Endothelial cell of umbilical vein (primary cell): ENCODE measurements at regions not wholly inside any gene's neighbourhood (a gene's known extent, or its start where the extent isn't known, plus 50 kb on each side); places are given as distances from the start of the nearest gene placed in this dataset.

Source experiments
- BruUV-seq: library from RNA; stranded (reverse); fragments of 400-500 nt; replicated peaks from 2 replicates; lab custom pipeline; 2021; lab: Mats Ljungman, UMichigan
- CTCF ChIA-PET: fragments of 300-600, 350-600 bp; sonication (Branson Sonifier 250); formaldehyde crosslinking; loops from one replicate; lab custom pipeline; 2021; ENCODE audit warnings: antibody characterized with exemption, inconsistent platforms; lab: Charles Lee
- POLR2A ChIA-PET: fragments of 300-600, 350-600 bp; sonication (Branson Sonifier 250); formaldehyde crosslinking; loops from one replicate; lab custom pipeline; 2021; ENCODE audit warnings: antibody characterized with exemption, inconsistent platforms; lab: Charles Lee
- DNase-seq: peaks from one replicate; pipeline ENCODE4 v3.0.0-alpha.2; 2011; ENCODE audit warnings: low read depth, low spot score
- FAIRE-seq: peaks from 2 replicates; lab custom pipeline; 2011; peaks lifted over from hg19 to GRCh38; lab: Jason Lieb, UNC
- H2AFZ ChIP-seq: 2 replicates; pipeline ENCODE4 v1.6.0; 2012; ENCODE audit warnings: low read depth, low read length, control low read depth, inconsistent platforms
- H3K27ac ChIP-seq: 2 replicates; pipeline ENCODE4 v1.5.1; 2011; ENCODE audit warnings: low read depth, mild to moderate bottlenecking, control low read depth, low read length, moderate library complexity; ENCODE audit not compliant: insufficient read depth
- H3K27me3 ChIP-seq, 2 experiments: 2 replicates each; pipeline versions ENCODE4 v1.6.0 to v1.6.1; 2011; ENCODE audit warnings: low read length in 2 of 2, mixed read lengths in 1 of 2; ENCODE audit not compliant: control insufficient read depth in 2 of 2, insufficient read depth in 2 of 2
- H3K36me3 ChIP-seq, 2 experiments: 2 replicates in 1 of 2; 3 replicates in 1 of 2; pipeline ENCODE4 v1.5.1; 2011; ENCODE audit warnings: low read length in 2 of 2, mild to moderate bottlenecking in 1 of 2, moderate library complexity in 1 of 2; ENCODE audit not compliant: control insufficient read depth in 2 of 2, insufficient read depth in 2 of 2; ENCODE audit errors: extremely low read depth in 1 of 2
- H3K4me1 ChIP-seq: 3 replicates; pipeline ENCODE4 v1.5.1; 2011; ENCODE audit warnings: mild to moderate bottlenecking, low read length; ENCODE audit not compliant: control insufficient read depth, insufficient read depth; ENCODE audit errors: extremely low read depth
- H3K4me2 ChIP-seq: 2 replicates; pipeline ENCODE4 v1.6.1; 2011; ENCODE audit warnings: low read length, control low read depth, mixed read lengths; ENCODE audit not compliant: insufficient read depth
- H3K4me3 ChIP-seq, 3 experiments: fragments of 200-600 bp in 1 of 3; sonication (generic), shearing (Covaris generic) in 1 of 3; replicated peaks in 1 of 3; 2 replicates each; pipeline ENCODE4 v1.5.1; 2011 to 2016; ENCODE audit warnings: control low read depth in 3 of 3, low read length in 3 of 3, mild to moderate bottlenecking in 2 of 3, inconsistent platforms in 1 of 3, low read depth in 1 of 3, moderate library complexity in 1 of 3; ENCODE audit not compliant: insufficient read depth in 1 of 3
- H3K79me2 ChIP-seq: 2 replicates; pipeline ENCODE4 v1.6.0; 2012; ENCODE audit warnings: low read length, inconsistent platforms; ENCODE audit not compliant: control insufficient read depth, insufficient read depth
- H3K9ac ChIP-seq: replicated peaks from 2 replicates; pipeline ENCODE3; 2011; ENCODE audit warnings: low read length, control low read depth; ENCODE audit not compliant: insufficient read depth; ENCODE audit errors: extremely low read depth
- H3K9me1 ChIP-seq: replicated peaks from 3 replicates; pipeline ENCODE4 v1.6.0; 2011; ENCODE audit warnings: mild to moderate bottlenecking, low read length; ENCODE audit not compliant: control insufficient read depth, insufficient read depth; ENCODE audit errors: extremely low read depth
- H3K9me3 ChIP-seq: replicated peaks from 2 replicates; pipeline ENCODE4 v1.5.1; 2012; ENCODE audit warnings: low read length, inconsistent platforms; ENCODE audit not compliant: control insufficient read depth, insufficient read depth
- H4K20me1 ChIP-seq: replicated peaks from 2 replicates; pipeline ENCODE3; 2011; ENCODE audit warnings: mild to moderate bottlenecking, low read length; ENCODE audit not compliant: control insufficient read depth, insufficient read depth; ENCODE audit errors: extremely low read depth
- EZH2 ChIP-seq: IDR thresholded peaks from 2 replicates; pipeline ENCODE4 v1.6.1; 2012; ENCODE audit warnings: borderline replicate concordance, low read depth, mild to moderate bottlenecking, moderate library complexity, low read length, inconsistent platforms; ENCODE audit not compliant: severe bottlenecking
- FOS ChIP-seq: IDR thresholded peaks from 2 replicates; pipeline ENCODE4 v1.6.1; 2011; ENCODE audit warnings: mild to moderate bottlenecking, low read length, moderate library complexity, borderline replicate concordance; ENCODE audit not compliant: insufficient read depth
- GATA2 ChIP-seq: IDR thresholded peaks from 2 replicates; pipeline ENCODE4 v1.7.0; 2011; ENCODE audit warnings: low read depth, mild to moderate bottlenecking, moderate library complexity, mixed read lengths, low read length; ENCODE audit not compliant: insufficient read length, insufficient read depth
- JUN ChIP-seq: IDR thresholded peaks from 2 replicates; pipeline ENCODE4 v1.6.1; 2011; ENCODE audit warnings: borderline replicate concordance, low read depth; ENCODE audit not compliant: insufficient read length, insufficient read depth
- MYC ChIP-seq: IDR thresholded peaks from one replicate; pipeline ENCODE4 v1.6.1; 2011; ENCODE audit warnings: mild to moderate bottlenecking, low read depth, low read length
- POLR2A ChIP-seq: IDR thresholded peaks from 2 replicates; pipeline ENCODE4 v1.6.1; 2012; ENCODE audit warnings: low read depth, mild to moderate bottlenecking, control low read depth, low read length
- POLR2AphosphoS5 ChIP-seq: IDR thresholded peaks from 2 replicates; pipeline ENCODE4 v1.6.1; 2012; ENCODE audit warnings: low read depth, mild to moderate bottlenecking, control low read depth, low read length, moderate library complexity; ENCODE audit not compliant: insufficient read depth
- dilution Hi-C: fragments of 300-500 bp; cut with MboI; formaldehyde crosslinking; loops from one replicate; pipeline ENCODE4 v1.15.0; 2019; ENCODE audit warnings: low sequenced_read_pairs; ENCODE audit not compliant: extremely low pct_ligation_motif_present
- intact Hi-C: fragments of 100-400 bp; cut with micrococcal nuclease; formaldehyde crosslinking; loops from one replicate; pipeline ENCODE4 v1.10.0; 2022
- TF ChIP-seq, protein P1 (sequence below): IDR thresholded peaks from 2 replicates; pipeline ENCODE4 v1.6.1; 2011; ENCODE audit not compliant: insufficient read depth, insufficient read length
- TF ChIP-seq, protein P2 (sequence below), 2 donors: IDR thresholded peaks; 1 replicate in 1 of 2; 2 replicates in 1 of 2; pipeline ENCODE4 v1.5.1; 2011; ENCODE audit warnings: low read length in 2 of 2, mild to moderate bottlenecking in 2 of 2, moderate library complexity in 2 of 2, control low read depth in 1 of 2, inconsistent platforms in 1 of 2, low read depth in 1 of 2; ENCODE audit not compliant: insufficient read depth in 1 of 2; ENCODE audit errors: extremely low read depth in 1 of 2

DNA sequence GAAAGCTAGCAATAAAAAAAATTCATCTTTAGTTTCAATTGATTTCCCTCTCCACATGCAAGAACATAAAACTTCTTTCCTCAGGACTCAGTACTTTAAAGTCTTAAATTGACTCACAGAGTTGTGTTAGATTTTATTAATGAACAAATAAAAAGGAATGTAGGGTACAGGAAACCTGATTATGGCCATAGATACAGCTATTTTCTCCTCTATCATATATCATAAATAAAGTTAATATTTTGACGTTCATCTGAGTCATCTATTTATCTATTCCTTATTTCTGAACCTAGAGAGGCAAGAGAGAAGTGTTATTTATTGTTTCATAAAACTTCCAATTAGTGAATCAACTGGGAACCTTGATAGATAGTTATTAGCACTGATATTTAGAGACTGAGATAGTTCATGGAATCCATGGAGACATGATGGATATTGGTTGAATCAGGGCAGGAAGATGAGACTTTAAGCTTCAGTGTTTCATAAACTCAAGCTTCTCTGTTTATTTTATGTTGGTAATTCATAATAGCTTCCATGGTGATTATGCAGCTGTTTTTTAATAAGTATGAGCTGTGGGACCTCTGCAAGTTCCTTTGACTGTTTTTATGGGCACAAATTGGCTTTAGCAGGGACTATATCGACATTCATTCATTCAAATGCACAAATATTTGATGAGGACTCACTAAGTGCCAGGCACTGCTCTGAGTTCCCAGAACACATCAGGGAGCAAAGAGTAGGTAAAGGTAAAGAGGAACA is 143.5 kb upstream of the TGFBR2 start:
- peaks cover 4% of the 10 kb centered on the region for H3K4me1 ChIP-seq
- dilution Hi-C loops (no loop called here), intact Hi-C loops (no loop called here)
- DNase-seq, result peak; percentile 15
- FAIRE-seq, result no peak
- H3K9me1 ChIP-seq, result no peaks in the 10 kb centered on the region
- no peak overlapping the region for H3K9ac ChIP-seq
- no peak overlapping the region for H3K4me3 ChIP-seq
- BruUV-seq, result no TSS peak
- no peak overlapping the region for H2AFZ ChIP-seq
- no peaks in the 10 kb centered on the region for H3K9me3 ChIP-seq
- ChIA-PET POLR2A (no interaction called here), CTCF (interaction anchor here (2.2 kb wide), 1 partner anchor 21 kb away, joined by 5 read pairs; no protein-coding TSS in a partner anchor)
- H3K4me2 ChIP-seq, result no peak overlapping the region
- no peaks in the 10 kb centered on the region for H4K20me1 ChIP-seq
- no peaks in the 10 kb centered on the region for H3K79me2 ChIP-seq
- no peaks in the 10 kb centered on the region for H3K27me3 ChIP-seq
- no peaks in the 10 kb centered on the region for H3K36me3 ChIP-seq
- no peak overlapping the region for H3K27ac ChIP-seq
- TF ChIP-seq MYC (no peak), GATA2 (peak; percentile 17)

DNA sequence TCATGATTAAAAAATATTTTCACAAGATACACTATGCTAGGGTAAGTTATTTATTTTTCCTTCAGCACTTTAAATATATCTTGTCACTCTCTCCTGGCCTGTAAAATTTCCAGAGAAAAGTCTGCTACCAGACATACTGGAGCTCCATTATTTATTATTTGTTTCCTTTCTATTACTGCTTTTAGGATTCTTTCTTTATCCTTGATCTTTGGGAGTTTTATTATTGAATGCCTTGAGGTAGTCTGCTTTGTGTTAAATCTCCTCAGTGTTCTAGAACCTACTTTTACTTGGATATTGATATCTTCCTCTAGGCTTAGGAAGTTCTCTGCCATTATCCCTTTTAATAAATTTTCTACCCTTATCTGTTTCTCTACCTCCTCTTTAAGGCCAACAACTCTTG is 142.0 kb upstream of the TGFBR2 start:
- TF ChIP-seq POLR2A (no peak), JUN (no peak), MYC (no peak), FOS (no peak), EZH2 (no peak), POLR2AphosphoS5 (no peak), GATA2 (no peak)
- TF ChIP-seq, protein P1, sequence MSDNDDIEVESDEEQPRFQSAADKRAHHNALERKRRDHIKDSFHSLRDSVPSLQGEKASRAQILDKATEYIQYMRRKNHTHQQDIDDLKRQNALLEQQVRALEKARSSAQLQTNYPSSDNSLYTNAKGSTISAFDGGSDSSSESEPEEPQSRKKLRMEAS, result no peak
- TF ChIP-seq, protein P2, sequence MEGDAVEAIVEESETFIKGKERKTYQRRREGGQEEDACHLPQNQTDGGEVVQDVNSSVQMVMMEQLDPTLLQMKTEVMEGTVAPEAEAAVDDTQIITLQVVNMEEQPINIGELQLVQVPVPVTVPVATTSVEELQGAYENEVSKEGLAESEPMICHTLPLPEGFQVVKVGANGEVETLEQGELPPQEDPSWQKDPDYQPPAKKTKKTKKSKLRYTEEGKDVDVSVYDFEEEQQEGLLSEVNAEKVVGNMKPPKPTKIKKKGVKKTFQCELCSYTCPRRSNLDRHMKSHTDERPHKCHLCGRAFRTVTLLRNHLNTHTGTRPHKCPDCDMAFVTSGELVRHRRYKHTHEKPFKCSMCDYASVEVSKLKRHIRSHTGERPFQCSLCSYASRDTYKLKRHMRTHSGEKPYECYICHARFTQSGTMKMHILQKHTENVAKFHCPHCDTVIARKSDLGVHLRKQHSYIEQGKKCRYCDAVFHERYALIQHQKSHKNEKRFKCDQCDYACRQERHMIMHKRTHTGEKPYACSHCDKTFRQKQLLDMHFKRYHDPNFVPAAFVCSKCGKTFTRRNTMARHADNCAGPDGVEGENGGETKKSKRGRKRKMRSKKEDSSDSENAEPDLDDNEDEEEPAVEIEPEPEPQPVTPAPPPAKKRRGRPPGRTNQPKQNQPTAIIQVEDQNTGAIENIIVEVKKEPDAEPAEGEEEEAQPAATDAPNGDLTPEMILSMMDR (IDR thresholded peaks at IDR 0.05; ENCODE audit: extremely low read depth in 1 of 2, insufficient read depth in 1 of 2, low read depth in 1 of 2, low read length in 2 of 2), result no peak
- CTCF ChIA-PET, result interaction anchor here (1.4 kb wide), 1 partner anchor 13 kb away, joined by 4 read pairs; no protein-coding TSS in a partner anchor
- no peaks in the 10 kb centered on the region for H4K20me1 ChIP-seq
- DNase-seq, result no peak
- BruUV-seq, result no TSS peak
- no peak overlapping the region for H3K4me3 ChIP-seq
- POLR2A ChIA-PET, result no interaction called here
- H3K9me1 ChIP-seq, result no peaks in the 10 kb centered on the region
- no peaks in the 10 kb centered on the region for H3K27me3 ChIP-seq
- no peaks in the 10 kb centered on the region for H3K36me3 ChIP-seq
- H3K4me1 ChIP-seq, result peaks cover 4% of the 10 kb centered on the region
- no peak overlapping the region for H3K27ac ChIP-seq
- no peaks in the 10 kb centered on the region for H3K9me3 ChIP-seq
- no peak for FAIRE-seq
- intact Hi-C loops, result no loop called here
- dilution Hi-C loops, result no loop called here
- H3K9ac ChIP-seq, result no peak overlapping the region
- H3K79me2 ChIP-seq, result no peaks in the 10 kb centered on the region
- no peak overlapping the region for H2AFZ ChIP-seq
- H3K4me2 ChIP-seq, result no peak overlapping the region
